Non-pigmented ciliary epithelial cell (primary cell): ENCODE measurements at regions not wholly inside any gene's neighbourhood (a gene's known extent, or its start where the extent isn't known, plus 50 kb on each side); places are given as distances from the start of the nearest gene placed in this dataset.
"Not testable (repeated sequence)": the region's sequence is repeated elsewhere in the genome, so short reads cannot be mapped to it uniquely, and the experiment has no call there.

ENCODE experiments used
- DNase-seq: peaks from one replicate; pipeline ENCODE4 v3.0.0-alpha.2; 2010; ENCODE audit warnings: low read depth

- no peak for DNase-seq
Observed at GRCh38 chr14:34173916-34174315, 223.0 kb upstream of the EGLN3 start.

GRCh38 chr14:34172550-34173368, 221.9 kb upstream of the EGLN3 start:
- DNase-seq = no peak

GRCh38 chr14:34172173-34172451, 221.2 kb upstream of the EGLN3 start:
- DNase-seq = no peak

GRCh38 chr14:34171431-34172172, 220.7 kb upstream of the EGLN3 start:
- DNase-seq = no peak

- DNase-seq = no peak
Observed at GRCh38 chr14:34170882-34171281, 220.0 kb upstream of the EGLN3 start.

- DNase-seq = no peak
Observed at GRCh38 chr14:34169561-34169960, 218.7 kb upstream of the EGLN3 start.

GRCh38 chr14:34168656-34169055, 217.8 kb upstream of the EGLN3 start:
- DNase-seq = no peak

- DNase-seq = no peak
Observed at GRCh38 chr14:34165847-34166350, 215.0 kb upstream of the EGLN3 start.

- DNase-seq = no peak
Observed at GRCh38 chr14:34164162-34164864, 213.4 kb upstream of the EGLN3 start.

GRCh38 chr14:34161351-34162082, 210.6 kb upstream of the EGLN3 start:
- DNase-seq = no peak

GRCh38 chr14:34160619-34161018, 209.7 kb upstream of the EGLN3 start:
- no peak for DNase-seq

- no peak for DNase-seq
Observed at GRCh38 chr14:34157651-34158050, 206.8 kb upstream of the EGLN3 start.

- DNase-seq = no peak
Observed at GRCh38 chr14:34147461-34147860, 196.6 kb upstream of the EGLN3 start.

- not testable (repeated sequence) for DNase-seq
Observed at GRCh38 chr14:34140127-34140526, 189.3 kb upstream of the EGLN3 start.

- peak; percentile 10 for DNase-seq
Observed at GRCh38 chr14:34139160-34140121, 188.6 kb upstream of the EGLN3 start.

GRCh38 chr14:34138175-34138574, 187.3 kb upstream of the EGLN3 start:
- no peak for DNase-seq

- no peak for DNase-seq
Observed at GRCh38 chr14:34137001-34137745, 186.3 kb upstream of the EGLN3 start.

GRCh38 chr14:34135492-34135891, 184.6 kb upstream of the EGLN3 start:
- no peak for DNase-seq

GRCh38 chr14:34134484-34134883, 183.6 kb upstream of the EGLN3 start:
- DNase-seq = no peak

GRCh38 chr14:34129927-34130552, 179.2 kb upstream of the EGLN3 start:
- DNase-seq = no peak
